Lung (tissue), 11 donors: ENCODE measurements at regions not wholly inside any gene's neighbourhood (a gene's known extent, or its start where the extent isn't known, plus 50 kb on each side); places are given as distances from the start of the nearest gene placed in this dataset.
A peak's percentile ranks its signal among the peaks of the same experiment; 100 is the strongest.

Source experiments
- ATAC-seq: fragments of 200-7000 bp; cut with Tn5 transposase; one replicate; pipeline ENCODE4 v1.9.1; 2020; ENCODE audit warnings: moderate number of reproducible peaks; ENCODE audit not compliant: insufficient read depth, low FRiP score
- DNase-seq, 3 donors: peaks; one replicate each; pipeline ENCODE4 v3.0.0-alpha.2; 2013 to 2017
- H3K27ac ChIP-seq, 2 donors: one replicate each; pipeline ENCODE4 v1.5.1; 2013; ENCODE audit warnings: mild to moderate bottlenecking in 2 of 2, moderate library complexity in 2 of 2, control low read depth in 1 of 2, inconsistent platforms in 1 of 2, low read depth in 1 of 2, low read length in 1 of 2
- H3K27me3 ChIP-seq, 3 donors: one replicate each; pipeline ENCODE4 v1.5.1; 2013; ENCODE audit warnings: low read length in 2 of 3; ENCODE audit not compliant: control insufficient read depth in 3 of 3, insufficient read depth in 3 of 3
- H3K36me3 ChIP-seq, 4 donors: one replicate each; pipeline ENCODE4 v1.5.1; 2013; ENCODE audit warnings: low read length in 4 of 4, mild to moderate bottlenecking in 1 of 4, moderate library complexity in 1 of 4; ENCODE audit not compliant: control insufficient read depth in 4 of 4, insufficient read depth in 4 of 4
- H3K4me1 ChIP-seq, 5 donors: one replicate each; pipeline ENCODE4 v1.5.1; 2013; ENCODE audit warnings: low read length in 5 of 5, mild to moderate bottlenecking in 2 of 5, moderate library complexity in 1 of 5; ENCODE audit not compliant: control insufficient read depth in 5 of 5, insufficient read depth in 5 of 5
- H3K4me3 ChIP-seq: one replicate; pipeline ENCODE4 v1.5.1; 2013; ENCODE audit warnings: mild to moderate bottlenecking, control low read depth, moderate library complexity
- H3K9ac ChIP-seq, 2 donors: one replicate each; pipeline ENCODE4 v1.5.1; 2013; ENCODE audit warnings: low read length in 2 of 2, control low read depth in 1 of 2; ENCODE audit not compliant: insufficient read depth in 1 of 2
- H3K9me3 ChIP-seq, 4 donors: one replicate each; pipeline ENCODE4 v1.5.1; 2013; ENCODE audit warnings: low read length in 3 of 4, mild to moderate bottlenecking in 1 of 4, moderate library complexity in 1 of 4; ENCODE audit not compliant: control insufficient read depth in 4 of 4, insufficient read depth in 3 of 4
- WGBS, 2 donors: extraction: QIAGEN DNeasy Blood & Tissue Kit; methylation state at CpG; one replicate each; pipeline ENCODE4 v1.1.7; 2013; 5-methylcytosine and 5-hydroxymethylcytosine counted together
- TF ChIP-seq, protein P1 (sequence below): IDR thresholded peaks from 2 replicates; pipeline ENCODE4 v1.5.1; 2012; ENCODE audit warnings: mild to moderate bottlenecking; ENCODE audit errors: control extremely low read depth, extremely low read depth
- donor health status: control.
- donor health status: control.
- donor health status: Bipolar disorder and iron deficiency.
- donor health status: healthy.
- donor health status: DM: yes; HTN: yes; CAD: no.

DNA sequence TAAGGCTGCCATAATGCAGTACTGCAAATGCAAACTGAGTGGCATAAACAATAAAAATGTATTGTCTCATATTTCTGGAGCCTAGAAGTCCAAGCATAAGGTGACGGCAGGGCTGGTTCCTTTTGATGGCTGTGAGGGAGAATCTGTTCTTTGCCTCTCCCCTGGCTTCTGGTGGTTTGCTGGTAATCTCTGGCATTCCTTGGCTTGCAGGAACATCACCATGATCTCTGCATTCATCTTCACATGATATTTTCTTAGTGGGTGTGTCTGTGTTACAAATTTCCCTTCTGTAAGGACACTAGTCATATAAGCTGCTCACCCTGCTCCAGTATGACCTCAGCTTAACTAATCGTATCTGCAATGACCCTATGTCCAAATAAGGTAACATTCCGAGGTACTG lies 1104.2 kb upstream of the CITED2 start:
- no peak overlapping the region for H3K9ac ChIP-seq
- ATAC-seq, result no peak
- H3K4me1 ChIP-seq, result peaks cover 0 to 8% (median 0%) of the 10 kb centered on the region in 5 donors
- no peak overlapping the region for H3K4me3 ChIP-seq
- no peak for DNase-seq
- no peaks in the 10 kb centered on the region for H3K36me3 ChIP-seq
- 84 to 91% methylated on average over 3 of the region's 3 CpGs for WGBS, 2 donors
- H3K9me3 ChIP-seq, result peaks cover 0 to 5% (median 0%) of the 10 kb centered on the region in 4 donors
- no peak overlapping the region for H3K27ac ChIP-seq
- TF ChIP-seq, protein P1, sequence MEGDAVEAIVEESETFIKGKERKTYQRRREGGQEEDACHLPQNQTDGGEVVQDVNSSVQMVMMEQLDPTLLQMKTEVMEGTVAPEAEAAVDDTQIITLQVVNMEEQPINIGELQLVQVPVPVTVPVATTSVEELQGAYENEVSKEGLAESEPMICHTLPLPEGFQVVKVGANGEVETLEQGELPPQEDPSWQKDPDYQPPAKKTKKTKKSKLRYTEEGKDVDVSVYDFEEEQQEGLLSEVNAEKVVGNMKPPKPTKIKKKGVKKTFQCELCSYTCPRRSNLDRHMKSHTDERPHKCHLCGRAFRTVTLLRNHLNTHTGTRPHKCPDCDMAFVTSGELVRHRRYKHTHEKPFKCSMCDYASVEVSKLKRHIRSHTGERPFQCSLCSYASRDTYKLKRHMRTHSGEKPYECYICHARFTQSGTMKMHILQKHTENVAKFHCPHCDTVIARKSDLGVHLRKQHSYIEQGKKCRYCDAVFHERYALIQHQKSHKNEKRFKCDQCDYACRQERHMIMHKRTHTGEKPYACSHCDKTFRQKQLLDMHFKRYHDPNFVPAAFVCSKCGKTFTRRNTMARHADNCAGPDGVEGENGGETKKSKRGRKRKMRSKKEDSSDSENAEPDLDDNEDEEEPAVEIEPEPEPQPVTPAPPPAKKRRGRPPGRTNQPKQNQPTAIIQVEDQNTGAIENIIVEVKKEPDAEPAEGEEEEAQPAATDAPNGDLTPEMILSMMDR, result no peak
- H3K27me3 ChIP-seq, result no peaks in the 10 kb centered on the region

DNA sequence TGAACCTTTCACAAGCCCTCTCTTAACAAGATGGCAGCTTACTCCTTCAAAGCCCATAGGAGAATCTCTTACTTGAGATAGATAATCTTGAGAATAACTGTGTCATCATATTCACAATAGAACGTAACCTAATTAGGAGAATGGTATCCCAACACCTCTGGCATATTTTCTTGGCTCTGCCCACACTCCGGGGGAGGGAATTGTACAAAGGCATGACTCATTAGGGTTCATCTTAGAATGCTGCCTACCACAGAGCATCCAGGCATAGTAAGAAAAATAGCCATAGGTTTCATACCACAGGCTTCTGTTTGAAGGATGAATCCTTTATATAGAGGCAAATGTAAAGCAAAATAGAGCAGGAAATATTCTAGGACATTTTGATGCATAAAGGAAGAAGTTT lies 1100.6 kb upstream of the CITED2 start:
- 84 to 86% methylated on average over 2 of the region's 2 CpGs for WGBS, 2 donors
- Histone ChIP-seq H3K36me3 (no peaks in the 10 kb centered on the region), H3K9ac (no peak overlapping the region), H3K4me3 (no peak overlapping the region), H3K27ac (no peak overlapping the region), H3K4me1 (peaks cover 0 to 5% (median 0%) of the 10 kb centered on the region in 5 donors), H3K27me3 (no peaks in the 10 kb centered on the region), H3K9me3 (peaks cover 0 to 5% (median 0%) of the 10 kb centered on the region in 4 donors)
- DNase-seq, result no peak
- no peak for ATAC-seq
- TF ChIP-seq, protein P1, result no peak

DNA sequence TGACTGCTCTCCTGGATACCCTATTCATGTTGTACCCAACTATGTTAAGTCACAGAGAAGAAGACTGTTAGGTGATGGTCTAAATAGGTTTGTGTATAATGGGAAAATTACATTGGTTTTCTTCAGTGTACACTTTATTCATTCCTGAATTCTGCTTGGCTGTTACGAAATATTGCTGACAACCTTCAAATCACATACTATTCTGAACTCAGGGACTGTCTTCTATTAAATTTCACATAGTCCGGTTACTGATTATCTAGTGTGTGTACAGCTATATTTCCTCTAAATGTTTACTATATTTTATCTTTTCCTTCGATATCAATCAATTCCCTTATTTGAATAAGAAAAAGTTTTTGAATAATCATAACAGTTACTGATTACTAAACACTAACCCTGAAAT lies 1090.3 kb upstream of the CITED2 start:
- Histone ChIP-seq H3K4me1 (peaks cover 0 to 13% (median 3%) of the 10 kb centered on the region in 5 donors), H3K4me3 (no peak overlapping the region), H3K9me3 (peaks cover 0 to 9% (median 2%) of the 10 kb centered on the region in 4 donors), H3K36me3 (no peaks in the 10 kb centered on the region), H3K27ac (no peak overlapping the region), H3K9ac (no peak overlapping the region), H3K27me3 (no peaks in the 10 kb centered on the region)
- TF ChIP-seq, protein P1, result no peak
- WGBS, 2 donors, result 85 to 89% methylated on average over 3 of the region's 3 CpGs
- no peak for DNase-seq
- no peak for ATAC-seq

DNA sequence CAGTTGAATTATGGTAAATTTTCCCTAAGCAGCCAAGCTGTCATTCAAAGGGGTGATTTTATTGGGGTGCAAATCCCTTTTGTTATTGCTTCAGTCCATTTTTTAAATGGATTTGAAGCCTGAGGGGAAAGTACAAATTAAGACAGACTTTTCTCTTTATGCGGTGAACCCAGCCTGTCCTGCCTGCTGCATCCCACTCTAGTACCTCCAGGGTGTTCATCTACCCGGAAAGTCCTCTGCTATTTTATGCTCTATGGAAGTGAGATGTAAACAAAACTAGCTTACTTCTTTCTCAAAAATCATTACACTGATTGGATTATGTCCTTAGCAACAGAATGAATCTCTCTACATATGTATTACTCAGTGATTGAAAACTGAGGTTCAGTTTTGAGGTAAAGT lies 1088.9 kb upstream of the CITED2 start:
- H3K4me3 ChIP-seq, result no peak overlapping the region
- H3K9ac ChIP-seq, result no peak overlapping the region
- no peaks in the 10 kb centered on the region for H3K27me3 ChIP-seq
- TF ChIP-seq, protein P1, result no peak
- peak overlapping the region in 1 of 2 donors; percentile 49 for H3K27ac ChIP-seq
- 66 to 82% methylated on average over 2 of the region's 2 CpGs for WGBS, 2 donors
- no peaks in the 10 kb centered on the region for H3K36me3 ChIP-seq
- H3K4me1 ChIP-seq, result peaks cover 0 to 13% (median 3%) of the 10 kb centered on the region in 5 donors
- ATAC-seq (no peak), DNase-seq (no peak)
- peaks cover 0 to 9% (median 0%) of the 10 kb centered on the region in 4 donors for H3K9me3 ChIP-seq
